Neutrophil (primary cell): ENCODE measurements at regions not wholly inside any gene's neighbourhood (a gene's known extent, or its start where the extent isn't known, plus 50 kb on each side); places are given as distances from the start of the nearest gene placed in this dataset.

Experiments used
- H3K27ac ChIP-seq: fragments of 200-600 bp; sonication (generic); 2 replicates; pipeline ENCODE4 v1.5.1; 2016; ENCODE audit warnings: mild to moderate bottlenecking, moderate library complexity
- H3K27me3 ChIP-seq: fragments of 200-600 bp; sonication (generic); 2 replicates; pipeline ENCODE4 v1.6.0; 2016; ENCODE audit warnings: mild to moderate bottlenecking
- H3K36me3 ChIP-seq: fragments of 200-600 bp; sonication (generic); 2 replicates; pipeline ENCODE4 v1.5.1; 2017
- H3K4me1 ChIP-seq, 2 experiments: fragments of 200-600 bp in 1 of 2; sonication (generic) in 1 of 2; 1 replicate in 1 of 2; 2 replicates in 1 of 2; pipeline versions ENCODE4 v1.5.1 to v1.6.1; 2013 to 2016; ENCODE audit warnings: low read depth in 1 of 2, low read length in 1 of 2, mild to moderate bottlenecking in 1 of 2, moderate library complexity in 1 of 2; ENCODE audit not compliant: control insufficient read depth in 1 of 2, insufficient read depth in 1 of 2
- H3K4me3 ChIP-seq, 2 experiments: fragments of 200-600 bp in 1 of 2; sonication (generic) in 1 of 2; 1 replicate in 1 of 2; 2 replicates in 1 of 2; pipeline ENCODE4 v1.5.1; 2013 to 2016; ENCODE audit warnings: low read depth in 1 of 2, low read length in 1 of 2, mild to moderate bottlenecking in 1 of 2, moderate library complexity in 1 of 2
- H3K9me3 ChIP-seq: fragments of 200-600 bp; sonication (generic); 2 replicates; pipeline ENCODE4 v1.5.1; 2016
- CTCF ChIP-seq: fragments of 200-600 bp; sonication (generic); IDR thresholded peaks from 2 replicates; pipeline ENCODE4 v1.5.1; 2016; ENCODE audit warnings: antibody characterized with exemption

- TF ChIP-seq CTCF, result no peak
- H3K4me1 ChIP-seq, result no peaks in the 10 kb centered on the region
Measured at GRCh38 chr6:85121158-85121557, 328.7 kb upstream of the NT5E start.

GRCh38 chr6:85118652-85119235, 331.1 kb upstream of the NT5E start:
- no peak for TF ChIP-seq CTCF
- no peak overlapping the region for H3K4me3 ChIP-seq
- H3K4me1 ChIP-seq, result no peaks in the 10 kb centered on the region
- H3K36me3 ChIP-seq, result no peaks in the 10 kb centered on the region
- H3K27me3 ChIP-seq, result no peaks in the 10 kb centered on the region
- no peak overlapping the region for H3K27ac ChIP-seq
- no peaks in the 10 kb centered on the region for H3K9me3 ChIP-seq

More at GRCh38 chr6:85121158-85121557, 328.7 kb upstream of the NT5E start:
- Histone ChIP-seq H3K4me3 (no peak overlapping the region), H3K27ac (no peak overlapping the region), H3K27me3 (no peaks in the 10 kb centered on the region), H3K9me3 (no peaks in the 10 kb centered on the region), H3K36me3 (no peaks in the 10 kb centered on the region)

GRCh38 chr6:85118233-85118632, 331.6 kb upstream of the NT5E start:
- Histone ChIP-seq H3K36me3 (no peaks in the 10 kb centered on the region), H3K4me3 (no peak overlapping the region), H3K27me3 (no peaks in the 10 kb centered on the region), H3K27ac (no peak overlapping the region), H3K4me1 (no peaks in the 10 kb centered on the region), H3K9me3 (no peaks in the 10 kb centered on the region)
- no peak for TF ChIP-seq CTCF

- Histone ChIP-seq H3K36me3 (no peaks in the 10 kb centered on the region), H3K4me1 (no peaks in the 10 kb centered on the region), H3K27me3 (no peaks in the 10 kb centered on the region), H3K4me3 (no peak overlapping the region), H3K27ac (no peak overlapping the region), H3K9me3 (no peaks in the 10 kb centered on the region)
- no peak for TF ChIP-seq CTCF
Measured at GRCh38 chr6:85116475-85116874, 333.4 kb upstream of the NT5E start.

DNA sequence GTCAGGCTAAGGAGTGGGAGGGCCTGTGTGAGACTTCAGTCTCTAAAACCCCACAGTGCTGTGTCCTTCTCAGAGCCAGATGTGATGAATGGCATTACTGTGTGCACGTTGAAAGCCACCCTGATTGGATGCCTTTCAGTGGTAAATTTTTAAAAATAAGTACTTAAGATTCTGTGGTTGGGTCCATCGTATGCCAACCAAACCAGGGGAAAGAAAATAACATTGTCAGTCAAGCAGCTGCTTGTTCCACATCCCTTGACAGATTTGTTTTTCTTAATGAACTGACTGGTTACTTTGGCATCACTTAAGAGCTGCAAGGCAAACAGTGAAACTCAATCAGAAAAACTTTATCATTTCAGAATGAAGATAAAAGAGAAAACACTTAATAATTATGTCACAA, 334.0 kb upstream of the NT5E start:
- Histone ChIP-seq H3K9me3 (no peaks in the 10 kb centered on the region), H3K27me3 (no peaks in the 10 kb centered on the region), H3K27ac (no peak overlapping the region), H3K4me3 (no peak overlapping the region), H3K36me3 (no peaks in the 10 kb centered on the region), H3K4me1 (no peaks in the 10 kb centered on the region)
- no peak for TF ChIP-seq CTCF

DNA sequence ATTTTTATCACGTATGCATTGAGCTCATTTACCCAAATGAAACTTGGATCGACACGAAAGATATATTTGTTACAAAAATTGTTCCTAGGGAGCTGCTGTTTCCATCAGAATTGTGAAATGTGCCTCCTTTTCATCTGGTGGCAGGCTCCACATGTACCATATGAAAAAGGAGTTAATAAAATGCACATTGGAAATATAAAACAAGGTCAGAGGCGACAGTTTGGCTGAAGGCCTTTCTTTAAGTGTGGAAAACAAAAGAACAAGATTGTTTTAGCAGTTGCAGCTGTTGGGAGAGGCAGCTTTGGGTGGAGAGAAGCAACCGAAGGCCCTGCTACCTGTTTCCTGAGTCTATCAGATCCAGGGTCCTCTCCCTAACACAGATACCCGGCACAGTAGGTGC, 334.5 kb upstream of the NT5E start:
- TF ChIP-seq CTCF, result no peak
- no peaks in the 10 kb centered on the region for H3K36me3 ChIP-seq

More for the DNA sequence above, 334.5 kb upstream of the NT5E start:
- no peaks in the 10 kb centered on the region for H3K9me3 ChIP-seq
- no peaks in the 10 kb centered on the region for H3K27me3 ChIP-seq
- no peaks in the 10 kb centered on the region for H3K4me1 ChIP-seq
- no peak overlapping the region for H3K4me3 ChIP-seq
- H3K27ac ChIP-seq, result no peak overlapping the region
